ENCODE measurements at regions not wholly inside any gene's neighbourhood (a gene's known extent, or its start where the extent isn't known, plus 50 kb on each side); places are given as distances from the start of the nearest gene placed in this dataset.

- H3K4me2 ChIP-seq (ENCODE audit: insufficient read depth, low read length): no peak overlapping the region
- in situ Hi-C loops (cut with MboI) (no loop called here), intact Hi-C loops (cut with micrococcal nuclease) (no loop called here)
- H4K20me1 ChIP-seq (replicated peaks; ENCODE audit: control insufficient read depth, insufficient read depth, low read length): no peaks in the 10 kb centered on the region
- no peaks in the 10 kb centered on the region for H3K27me3 ChIP-seq (ENCODE audit: control insufficient read depth in 2 of 2, insufficient read depth in 2 of 2, low read length in 2 of 2)
- no peaks in the 10 kb centered on the region for H3K4me1 ChIP-seq (replicated peaks in 1 of 2; ENCODE audit: control insufficient read depth in 2 of 2, insufficient read depth in 2 of 2, low read length in 2 of 2)
- ATAC-seq (no peak), DNase-seq (ENCODE audit: extremely low read depth in 1 of 4, low spot score in 3 of 4) (no peak), FAIRE-seq (no peak)
- TF ChIP-seq ZNF586 (CRISPR knock-in tag; conservative IDR thresholded peaks at IDR 0.05): no peak
- TF ChIP-seq HMBOX1 (IDR thresholded peaks at IDR 0.05): no peak
- no peak for TF ChIP-seq ILK (tag; IDR thresholded peaks at IDR 0.05; ENCODE audit: borderline replicate concordance, low read depth)
- TF ChIP-seq TRIM28 (IDR thresholded peaks at IDR 0.05): no peak
- TF ChIP-seq ZNF699 (CRISPR knock-in tag; IDR thresholded peaks at IDR 0.05; ENCODE audit: insufficient replicate concordance): no peak
- no peak overlapping the region for H3K27ac ChIP-seq (ENCODE audit: extremely low read depth, low read depth, low read length)
- no peak overlapping the region for H3K4me3 ChIP-seq
- no peak overlapping the region for H2AFZ ChIP-seq (ENCODE audit: low read depth, low read length)
- CTCF ChIA-PET (ENCODE audit: low intra/inter-chr PET ratio): no interaction called here
- WGBS (ENCODE audit: insufficient coverage, low coverage, missing lambda C conversion rate): 0% methylated on average over 1 of the region's 1 CpG
- H3K9me3 ChIP-seq (replicated peaks; ENCODE audit: control insufficient read depth, insufficient read depth, low read depth, low read length): no peaks in the 10 kb centered on the region
- no peaks in the 10 kb centered on the region for H3K9me1 ChIP-seq (ENCODE audit: control insufficient read depth, insufficient read depth, low read length)
- no peaks in the 10 kb centered on the region for H3K36me3 ChIP-seq (ENCODE audit: control insufficient read depth, insufficient read depth, low read length)
- POLR2A ChIA-PET: no interaction called here
- no peak overlapping the region for H3K9ac ChIP-seq (ENCODE audit: insufficient read depth in 1 of 2, low read depth in 2 of 2, low read length in 2 of 2)
- H3K79me2 ChIP-seq (ENCODE audit: control insufficient read depth, insufficient read depth, low read length): no peaks in the 10 kb centered on the region
- no TSS peak for BruUV-seq (replicated peaks)
These were observed 244.1 kb downstream of the AASDHPPT start for GRCh38 chr11:106321601-106322000.

GRCh38 chr11:106322106-106322505, 244.6 kb downstream of the AASDHPPT start:
- no TSS peak for BruUV-seq (replicated peaks)
- H3K9ac ChIP-seq (ENCODE audit: insufficient read depth in 1 of 2, low read depth in 2 of 2, low read length in 2 of 2): no peak overlapping the region
- H3K4me2 ChIP-seq (ENCODE audit: insufficient read depth, low read length): no peak overlapping the region
- no peaks in the 10 kb centered on the region for H3K9me1 ChIP-seq (ENCODE audit: control insufficient read depth, insufficient read depth, low read length)
- FAIRE-seq: no peak
- ATAC-seq: no peak
- no peaks in the 10 kb centered on the region for H3K4me1 ChIP-seq (replicated peaks in 1 of 2; ENCODE audit: control insufficient read depth in 2 of 2, insufficient read depth in 2 of 2, low read length in 2 of 2)
- no peaks in the 10 kb centered on the region for H3K27me3 ChIP-seq (ENCODE audit: control insufficient read depth in 2 of 2, insufficient read depth in 2 of 2, low read length in 2 of 2)
- WGBS (ENCODE audit: insufficient coverage, low coverage, missing lambda C conversion rate): 0% methylated on average over 2 of the region's 2 CpGs
- no peaks in the 10 kb centered on the region for H3K79me2 ChIP-seq (ENCODE audit: control insufficient read depth, insufficient read depth, low read length)
- ChIA-PET CTCF (ENCODE audit: low intra/inter-chr PET ratio) (no interaction called here), POLR2A (no interaction called here)
- H3K27ac ChIP-seq (ENCODE audit: extremely low read depth, low read depth, low read length): no peak overlapping the region
- H3K36me3 ChIP-seq (ENCODE audit: control insufficient read depth, insufficient read depth, low read length): no peaks in the 10 kb centered on the region
- no peak overlapping the region for H2AFZ ChIP-seq (ENCODE audit: low read depth, low read length)
- no peaks in the 10 kb centered on the region for H4K20me1 ChIP-seq (replicated peaks; ENCODE audit: control insufficient read depth, insufficient read depth, low read length)
- in situ Hi-C loops (cut with MboI): no loop called here
- DNase-seq (ENCODE audit: extremely low read depth in 1 of 4, low spot score in 3 of 4): no peak
- intact Hi-C loops (cut with micrococcal nuclease): no loop called here
- TF ChIP-seq XRCC4 (IDR thresholded peaks at IDR 0.05; ENCODE audit: extremely low read depth, insufficient read depth, insufficient read length): no peak
- no peak for TF ChIP-seq SUPT5H (IDR thresholded peaks at IDR 0.05)
- no peak for TF ChIP-seq POLR2AphosphoS2 (IDR thresholded peaks at IDR 0.05; ENCODE audit: low read length)
- no peak for TF ChIP-seq RBM17 (IDR thresholded peaks at IDR 0.05; ENCODE audit: borderline replicate concordance, low read depth, low read length)
- no peak for TF ChIP-seq HMG20A (CRISPR knock-in tag; conservative IDR thresholded peaks at IDR 0.05)
- no peak for TF ChIP-seq ZNF197 (CRISPR knock-in tag; IDR thresholded peaks at IDR 0.05; ENCODE audit: low read depth)
- TF ChIP-seq MCM7 (IDR thresholded peaks at IDR 0.05): no peak
- TF ChIP-seq ZNF444 (CRISPR knock-in tag; IDR thresholded peaks at IDR 0.05): no peak
- TF ChIP-seq ZNF347 (CRISPR knock-in tag; IDR thresholded peaks at IDR 0.05; ENCODE audit: low read depth): no peak
- TF ChIP-seq KDM1A (IDR thresholded peaks at IDR 0.05): no peak
- no peak for TF ChIP-seq HNRNPUL1 (IDR thresholded peaks at IDR 0.05; ENCODE audit: low read length)
- no peak for TF ChIP-seq STAG1 (CRISPR knock-in tag; IDR thresholded peaks at IDR 0.05; ENCODE audit: borderline replicate concordance)
- no peak for TF ChIP-seq POLR2G (IDR thresholded peaks at IDR 0.05; ENCODE audit: low read depth, low read length)
- no peaks in the 10 kb centered on the region for H3K9me3 ChIP-seq (replicated peaks; ENCODE audit: control insufficient read depth, insufficient read depth, low read depth, low read length)
- no peak overlapping the region for H3K4me3 ChIP-seq

All from K562 (cell line).